Mucosa of rectum (tissue), 2 donors: ENCODE measurements at regions not wholly inside any gene's neighbourhood (a gene's known extent, or its start where the extent isn't known, plus 50 kb on each side); places are given as distances from the start of the nearest gene placed in this dataset.
A peak's percentile ranks its signal among the peaks of the same experiment; 100 is the strongest.

ENCODE experiments used
- H3K27ac ChIP-seq, 2 donors: one replicate each; pipeline ENCODE4 v1.7.0; 2013; ENCODE audit warnings: inconsistent platforms in 2 of 2, low read depth in 2 of 2, low read length in 2 of 2
- H3K27me3 ChIP-seq, 2 donors: one replicate each; pipeline ENCODE4 v1.7.0; 2013; ENCODE audit warnings: low read length in 2 of 2; ENCODE audit not compliant: control insufficient read depth in 2 of 2, insufficient read depth in 2 of 2
- H3K36me3 ChIP-seq, 2 donors: one replicate each; pipeline ENCODE4 v1.7.0; 2013; ENCODE audit warnings: low read length in 2 of 2; ENCODE audit not compliant: control insufficient read depth in 2 of 2, insufficient read depth in 2 of 2
- H3K4me1 ChIP-seq, 2 donors: one replicate each; pipeline ENCODE4 v1.7.0; 2013; ENCODE audit warnings: low read length in 2 of 2, mild to moderate bottlenecking in 1 of 2; ENCODE audit not compliant: control insufficient read depth in 2 of 2, insufficient read depth in 2 of 2
- H3K4me3 ChIP-seq, 2 donors: one replicate each; pipeline ENCODE4 v1.7.0; 2013; ENCODE audit warnings: low read length in 2 of 2
- H3K9ac ChIP-seq, 2 donors: one replicate each; pipeline ENCODE4 v1.7.0; 2013; ENCODE audit warnings: low read length in 2 of 2, low read depth in 1 of 2, mild to moderate bottlenecking in 1 of 2
- H3K9me3 ChIP-seq, 2 donors: one replicate each; pipeline ENCODE4 v1.7.0; 2013; ENCODE audit warnings: low read length in 2 of 2; ENCODE audit not compliant: control insufficient read depth in 2 of 2
- donor health status: healthy.
- donor health status: Normal muscosa, but diverticular disease.

DNA sequence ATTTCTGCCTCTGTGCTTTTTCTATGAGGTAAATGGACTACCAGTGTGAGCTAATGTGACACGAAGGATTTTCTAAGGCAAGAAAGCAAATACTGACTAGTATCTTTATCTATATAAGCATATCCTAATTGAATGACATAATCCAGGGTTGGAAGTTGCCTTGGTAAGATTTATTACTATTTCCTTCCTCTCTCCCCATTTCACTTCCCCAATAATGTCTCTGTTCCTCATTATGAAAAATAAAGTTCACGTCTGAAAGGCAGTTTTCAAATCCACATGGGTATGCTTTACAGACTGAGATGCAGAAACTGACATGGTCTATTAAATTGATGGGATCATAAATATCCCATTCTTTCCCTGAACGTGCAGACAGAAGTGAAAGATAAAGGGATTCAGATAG is 86.0 kb downstream of the DTWD1 start:
- no peaks in the 10 kb centered on the region for H3K27me3 ChIP-seq
- H3K36me3 ChIP-seq: no peaks in the 10 kb centered on the region
- no peaks in the 10 kb centered on the region for H3K4me1 ChIP-seq
- no peak overlapping the region for H3K27ac ChIP-seq
- H3K9me3 ChIP-seq: peaks cover 0 to 10% of the 10 kb centered on the region in 2 donors
- no peak overlapping the region for H3K9ac ChIP-seq
- H3K4me3 ChIP-seq: no peak overlapping the region

DNA sequence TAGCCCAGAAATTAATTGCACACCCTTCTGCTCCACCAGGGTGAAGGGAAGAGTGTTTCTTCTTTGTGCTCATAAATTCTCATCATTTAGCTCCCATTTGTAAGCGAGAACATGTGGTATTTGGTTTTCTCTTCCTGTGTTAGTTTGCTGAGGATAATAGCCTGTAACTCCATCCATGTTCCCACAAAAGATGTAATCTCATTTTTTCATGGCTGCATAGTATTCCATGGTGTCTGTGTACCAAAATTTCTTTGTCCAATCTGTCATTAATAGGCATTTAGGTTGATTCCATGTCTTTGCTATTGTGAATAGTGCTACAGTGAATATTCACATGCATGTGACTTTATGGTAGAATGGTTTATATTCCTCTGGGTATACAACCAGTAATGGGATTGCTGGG is 86.8 kb downstream of the DTWD1 start:
- no peak overlapping the region for H3K27ac ChIP-seq

DNA sequence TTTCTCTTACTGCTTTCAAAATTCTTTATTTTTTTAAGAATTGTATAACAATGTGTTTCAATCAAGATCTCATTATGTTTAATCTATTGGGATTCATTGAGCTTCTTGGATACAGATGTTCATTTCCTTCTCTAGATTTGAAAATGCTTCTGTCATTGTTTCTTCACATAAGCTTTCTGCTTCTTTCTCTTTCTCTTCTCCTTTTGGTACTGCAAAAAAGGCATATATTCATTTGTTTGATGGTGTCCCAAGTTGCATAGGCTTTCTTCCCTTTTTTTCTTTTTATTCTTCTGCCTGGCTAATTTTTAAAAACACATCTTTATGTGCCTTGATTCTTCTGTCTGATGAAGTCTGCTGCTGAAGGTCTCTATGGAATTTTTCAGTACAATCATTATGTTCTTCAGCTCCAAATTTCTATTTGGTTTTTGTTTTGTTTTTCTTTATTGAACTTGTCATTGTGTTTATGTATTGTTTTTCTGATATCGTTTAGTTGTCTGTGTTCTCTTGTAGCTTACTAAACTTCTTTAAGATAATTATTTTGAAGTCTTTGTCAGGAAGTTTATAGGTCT is 88.9 kb downstream of the DTWD1 start:
- Histone ChIP-seq H3K4me3 (no peak overlapping the region), H3K27ac (no peak overlapping the region)

More for the DNA sequence above, 86.8 kb downstream of the DTWD1 start:
- Histone ChIP-seq H3K4me1 (no peaks in the 10 kb centered on the region), H3K9me3 (peaks cover 0 to 10% of the 10 kb centered on the region in 2 donors), H3K27me3 (no peaks in the 10 kb centered on the region), H3K9ac (no peak overlapping the region), H3K36me3 (no peaks in the 10 kb centered on the region), H3K4me3 (no peak overlapping the region)

DNA sequence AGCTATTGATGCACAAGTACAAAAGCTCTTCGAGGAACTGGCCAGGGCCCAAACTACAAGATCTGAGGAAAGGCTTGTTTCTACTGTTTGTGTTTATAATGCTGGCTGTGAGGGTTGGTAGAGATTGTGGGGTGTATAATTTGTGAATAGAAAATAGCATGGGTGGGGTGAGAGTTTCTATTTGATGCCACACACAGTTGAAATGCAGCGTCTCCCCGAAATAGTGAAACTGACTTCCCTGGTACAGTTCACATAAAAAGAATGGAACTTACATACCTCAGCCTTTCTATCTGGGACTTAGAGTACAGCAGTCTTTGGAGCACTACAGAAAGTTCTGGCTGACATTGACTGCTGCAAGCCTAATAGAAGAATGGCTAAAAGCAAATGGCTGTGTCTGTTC is 91.3 kb downstream of the DTWD1 start:
- Histone ChIP-seq H3K36me3 (no peaks in the 10 kb centered on the region), H3K27ac (no peak overlapping the region), H3K9me3 (peaks cover 0 to 10% of the 10 kb centered on the region in 2 donors), H3K9ac (no peak overlapping the region), H3K4me3 (no peak overlapping the region), H3K27me3 (no peaks in the 10 kb centered on the region), H3K4me1 (no peaks in the 10 kb centered on the region)

More for the DNA sequence above, 88.9 kb downstream of the DTWD1 start:
- Histone ChIP-seq H3K9me3 (peaks cover 0 to 10% of the 10 kb centered on the region in 2 donors), H3K9ac (no peak overlapping the region), H3K27me3 (no peaks in the 10 kb centered on the region), H3K36me3 (no peaks in the 10 kb centered on the region), H3K4me1 (no peaks in the 10 kb centered on the region)

DNA sequence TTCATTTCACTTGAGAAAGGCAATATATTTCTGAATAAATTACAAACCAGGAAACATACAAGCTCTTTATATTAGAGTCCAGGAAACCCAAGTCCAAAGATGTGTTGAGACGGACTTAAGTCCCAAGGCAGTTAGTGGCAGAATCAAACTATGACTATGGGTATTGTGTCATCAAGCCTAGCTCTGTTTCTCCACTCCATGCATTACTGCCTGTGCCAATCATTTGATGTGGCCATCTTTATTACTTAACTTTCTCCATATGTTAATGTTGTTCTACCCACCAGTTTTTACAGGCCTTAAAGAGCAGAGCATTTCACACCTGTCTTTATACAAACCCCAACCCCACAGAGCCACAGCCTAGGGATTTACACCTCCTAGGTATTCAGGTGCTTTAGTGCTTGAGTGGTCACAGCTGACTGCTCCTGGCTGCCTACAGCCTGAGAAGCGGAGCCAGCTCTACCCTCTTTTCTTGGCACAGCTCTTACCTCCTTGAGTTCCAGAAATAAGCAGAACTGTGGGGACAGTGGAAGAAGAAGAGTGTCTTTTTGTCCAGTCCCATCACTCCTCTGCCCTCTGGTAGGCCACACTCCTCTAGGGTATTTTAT is 92.1 kb downstream of the DTWD1 start:
- H3K27ac ChIP-seq: no peak overlapping the region

DNA sequence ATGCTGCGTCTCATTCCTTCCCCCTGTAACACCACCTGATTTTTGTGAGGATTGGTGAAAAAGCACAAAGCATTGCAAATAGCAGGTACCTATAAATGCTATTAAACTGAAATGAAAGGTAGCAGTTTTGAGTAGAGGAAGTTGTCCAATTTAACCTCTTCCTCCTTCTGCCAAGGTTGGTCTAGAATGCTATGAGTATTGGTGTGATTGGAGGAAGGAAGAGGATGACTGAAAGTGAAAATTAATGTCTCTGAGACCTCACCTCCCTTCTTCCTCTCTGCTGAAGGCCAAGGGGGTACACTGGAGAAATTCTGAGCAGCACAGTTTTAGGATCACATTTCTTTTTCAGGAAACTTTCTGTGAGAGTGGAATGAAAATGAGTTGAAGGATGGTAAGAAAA is 94.4 kb downstream of the DTWD1 start:
- no peak overlapping the region for H3K27ac ChIP-seq
- no peaks in the 10 kb centered on the region for H3K36me3 ChIP-seq
- no peaks in the 10 kb centered on the region for H3K4me1 ChIP-seq
- no peaks in the 10 kb centered on the region for H3K27me3 ChIP-seq
- H3K9ac ChIP-seq: no peak overlapping the region
- no peak overlapping the region for H3K4me3 ChIP-seq
- H3K9me3 ChIP-seq: peaks cover 0 to 4% of the 10 kb centered on the region in 2 donors

More for the DNA sequence above, 92.1 kb downstream of the DTWD1 start:
- no peaks in the 10 kb centered on the region for H3K4me1 ChIP-seq
- H3K9ac ChIP-seq: no peak overlapping the region
- H3K36me3 ChIP-seq: no peaks in the 10 kb centered on the region
- peaks cover 0 to 10% of the 10 kb centered on the region in 2 donors for H3K9me3 ChIP-seq
- no peaks in the 10 kb centered on the region for H3K27me3 ChIP-seq
- H3K4me3 ChIP-seq: no peak overlapping the region

DNA sequence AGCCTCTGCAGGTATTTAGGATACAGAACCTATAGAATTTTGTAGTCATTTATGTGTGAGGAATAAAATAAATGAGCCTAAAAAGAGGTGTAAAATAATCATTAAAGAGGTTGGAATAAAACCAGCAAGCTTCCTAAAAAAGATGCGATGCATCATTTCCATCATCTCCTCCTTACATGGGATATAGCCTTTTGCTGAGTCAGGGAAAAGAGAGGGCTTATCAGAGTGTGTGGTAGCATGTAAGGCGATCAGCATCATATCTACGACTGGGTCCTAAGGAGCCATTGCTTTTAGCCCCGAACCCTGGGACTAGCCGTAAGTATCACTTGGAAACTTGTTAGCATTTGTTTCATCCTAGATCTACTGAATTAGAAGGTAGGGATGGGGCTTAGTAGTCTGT is 94.9 kb downstream of the DTWD1 start:
- no peak overlapping the region for H3K27ac ChIP-seq
- no peak overlapping the region for H3K4me3 ChIP-seq
- no peak overlapping the region for H3K9ac ChIP-seq
- H3K9me3 ChIP-seq: no peaks in the 10 kb centered on the region
- H3K4me1 ChIP-seq: no peaks in the 10 kb centered on the region
- no peaks in the 10 kb centered on the region for H3K36me3 ChIP-seq
- H3K27me3 ChIP-seq: no peaks in the 10 kb centered on the region

DNA sequence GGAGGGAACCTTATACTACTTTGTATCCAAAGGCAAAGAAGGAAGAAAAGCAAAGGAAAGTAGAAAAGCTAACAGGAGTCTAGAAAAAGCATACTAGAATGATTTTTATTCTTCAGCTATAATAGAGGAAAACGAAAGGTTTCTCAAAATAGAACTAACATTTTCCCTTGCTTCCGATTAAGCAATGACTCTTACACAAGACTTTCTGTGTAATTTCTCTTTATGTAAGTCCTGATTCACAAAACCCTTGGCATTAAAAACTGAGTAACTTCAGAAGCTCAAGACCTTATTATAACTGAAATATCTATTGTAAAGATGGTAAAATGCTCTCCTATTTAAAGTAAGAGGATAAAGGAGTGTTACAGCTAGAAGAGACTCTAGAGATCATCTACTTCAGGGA is 97.4 kb downstream of the DTWD1 start:
- no peaks in the 10 kb centered on the region for H3K36me3 ChIP-seq
- H3K4me3 ChIP-seq: no peak overlapping the region
- no peaks in the 10 kb centered on the region for H3K4me1 ChIP-seq
- no peaks in the 10 kb centered on the region for H3K9me3 ChIP-seq
- no peaks in the 10 kb centered on the region for H3K27me3 ChIP-seq
- H3K9ac ChIP-seq: no peak overlapping the region
- peak overlapping the region in 1 of 2 donors; percentile 17 for H3K27ac ChIP-seq

DNA sequence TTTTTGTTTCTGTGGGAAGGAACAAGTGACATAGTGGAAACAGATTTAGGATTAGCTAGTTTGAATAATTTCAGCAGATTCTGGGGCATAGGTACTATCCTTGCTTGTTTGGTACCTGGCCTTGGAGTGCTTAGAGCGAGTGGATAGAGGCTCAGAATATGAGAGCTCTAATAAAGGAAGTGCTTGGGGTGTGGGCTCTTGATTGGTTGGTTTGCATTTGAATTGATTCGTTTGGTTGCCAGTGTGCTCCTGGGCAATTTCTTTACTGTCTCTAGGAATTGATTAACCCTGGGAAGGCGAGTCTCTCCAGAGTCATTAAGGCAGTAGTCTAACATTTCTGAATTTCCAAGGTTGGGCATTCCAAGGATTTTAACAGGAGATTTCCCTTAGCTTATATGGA is 98.0 kb downstream of the DTWD1 start:
- H3K4me3 ChIP-seq: no peak overlapping the region
- H3K27ac ChIP-seq: no peak overlapping the region
- no peaks in the 10 kb centered on the region for H3K9me3 ChIP-seq
- no peaks in the 10 kb centered on the region for H3K27me3 ChIP-seq
- no peak overlapping the region for H3K9ac ChIP-seq
- no peaks in the 10 kb centered on the region for H3K4me1 ChIP-seq
- no peaks in the 10 kb centered on the region for H3K36me3 ChIP-seq

DNA sequence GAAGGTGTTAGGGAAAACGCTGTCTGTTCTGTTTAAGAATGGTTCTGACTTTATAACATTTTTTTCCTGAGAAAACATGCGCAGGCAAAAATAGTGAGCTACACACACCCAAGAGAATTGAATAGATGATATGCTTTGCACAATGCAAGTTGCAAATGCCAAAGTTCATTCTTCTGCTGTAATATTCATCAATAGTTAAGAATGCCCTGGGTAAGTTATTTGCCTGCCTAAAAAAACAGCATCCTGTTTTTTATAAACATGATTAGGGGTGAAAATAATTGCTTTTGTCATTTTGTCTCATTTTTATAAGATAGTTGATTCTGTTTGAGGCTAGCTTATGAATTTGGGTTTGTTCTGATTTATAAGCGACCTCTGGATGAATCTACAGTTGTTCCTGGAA is 99.4 kb downstream of the DTWD1 start:
- H3K9me3 ChIP-seq: no peaks in the 10 kb centered on the region
- H3K4me1 ChIP-seq: no peaks in the 10 kb centered on the region
- no peaks in the 10 kb centered on the region for H3K36me3 ChIP-seq
- H3K27ac ChIP-seq: no peak overlapping the region
- H3K4me3 ChIP-seq: no peak overlapping the region
- no peak overlapping the region for H3K9ac ChIP-seq
- no peaks in the 10 kb centered on the region for H3K27me3 ChIP-seq
